ENCODE measurements at regions not wholly inside any gene's neighbourhood (a gene's known extent, or its start where the extent isn't known, plus 50 kb on each side); places are given as distances from the start of the nearest gene placed in this dataset.

GRCh38 chr3:139839659-139840058 is 95.3 kb upstream of the CLSTN2 start:
- no peak overlapping the region for H3K27ac ChIP-seq (ENCODE audit: low read length)
- no peaks in the 10 kb centered on the region for H3K4me1 ChIP-seq (ENCODE audit: insufficient read depth, low read length)
- H3K4me3 ChIP-seq (ENCODE audit: low read depth in 1 of 2, low read length in 2 of 2): no peak overlapping the region
- H3K4me2 ChIP-seq (ENCODE audit: insufficient read depth, low read length): no peak overlapping the region
- H3K79me2 ChIP-seq (ENCODE audit: insufficient read depth, low read length): no peaks in the 10 kb centered on the region
- no peaks in the 10 kb centered on the region for H3K27me3 ChIP-seq (ENCODE audit: insufficient read depth, low read length, poor library complexity)
- H3K9ac ChIP-seq (ENCODE audit: low read depth, low read length): no peak overlapping the region
- no peaks in the 10 kb centered on the region for H3K9me3 ChIP-seq (ENCODE audit: insufficient read depth, low read length, severe bottlenecking)
- H2AFZ ChIP-seq (ENCODE audit: low read depth, low read length): no peak overlapping the region
- no peaks in the 10 kb centered on the region for H3K36me3 ChIP-seq (ENCODE audit: insufficient read depth, low read length)
- TF ChIP-seq EZH2 (IDR thresholded peaks at IDR 0.05; ENCODE audit: borderline replicate concordance, low read depth, low read length, severe bottlenecking): no peak
- no peaks in the 10 kb centered on the region for H4K20me1 ChIP-seq (ENCODE audit: insufficient read depth, low read length)
- ATAC-seq (ENCODE audit: insufficient read depth, low read depth) (no peak), DNase-seq (no peak)

DNA sequence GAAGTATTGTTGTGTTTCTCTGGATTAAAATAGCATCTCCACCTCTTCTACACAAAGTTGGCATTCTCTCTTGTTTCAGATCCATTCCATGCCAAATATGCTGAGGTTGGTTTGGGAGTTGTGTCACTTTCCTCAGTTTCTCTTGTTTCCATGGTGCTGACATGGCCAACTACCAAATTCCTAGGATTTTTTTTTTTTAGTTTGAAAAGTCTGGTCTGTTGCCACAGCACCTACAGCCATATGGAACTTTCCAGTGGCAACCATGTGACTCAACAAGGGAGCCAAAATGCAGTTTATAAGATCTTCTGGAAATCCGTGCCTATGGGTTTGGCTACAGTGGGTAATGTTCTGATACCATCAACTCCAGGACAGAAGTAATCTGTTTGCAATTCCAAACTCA is 96.0 kb upstream of the CLSTN2 start:
- DNase-seq: no peak
- Histone ChIP-seq H3K9me3 (ENCODE audit: insufficient read depth, low read length, severe bottlenecking) (no peaks in the 10 kb centered on the region), H2AFZ (ENCODE audit: low read depth, low read length) (no peak overlapping the region)

DNA sequence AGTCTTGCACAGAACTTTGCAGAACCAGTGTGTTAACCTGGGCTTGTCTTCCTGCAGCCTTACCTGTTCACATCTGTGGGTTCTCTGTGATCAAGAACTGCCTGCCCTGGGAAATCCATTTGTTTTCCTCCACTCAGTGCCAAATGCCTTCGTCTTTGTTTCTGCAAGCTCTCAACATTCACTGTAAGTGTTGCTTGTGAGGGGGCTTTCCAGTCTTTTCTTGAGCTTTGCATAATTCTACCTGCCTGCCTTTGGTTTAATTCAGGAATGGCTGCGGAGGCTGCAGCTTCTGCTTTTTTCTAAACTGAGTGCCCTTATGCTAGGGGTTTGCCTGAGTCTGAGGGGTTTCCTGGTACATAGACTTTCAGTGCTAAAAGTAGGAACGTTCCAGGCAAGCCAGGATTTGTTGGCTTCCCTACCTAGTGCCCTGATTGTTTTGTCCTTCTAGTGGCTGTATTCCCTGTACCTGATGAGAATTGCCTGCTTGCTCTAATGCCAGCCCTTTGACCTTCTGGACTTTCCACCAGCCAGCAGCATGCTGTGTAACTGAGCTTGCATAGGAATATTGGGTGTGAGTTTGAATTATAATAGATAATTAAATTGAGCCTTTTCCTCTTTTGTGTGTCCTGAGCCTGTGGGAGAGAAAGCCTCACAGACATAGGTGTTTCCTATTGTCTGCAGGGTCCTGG is 96.6 kb upstream of the CLSTN2 start:
- Histone ChIP-seq H2AFZ (ENCODE audit: low read depth, low read length) (no peak overlapping the region), H3K4me2 (ENCODE audit: insufficient read depth, low read length) (no peak overlapping the region), H3K4me3 (ENCODE audit: low read depth in 1 of 2, low read length in 2 of 2) (no peak overlapping the region), H3K27me3 (ENCODE audit: insufficient read depth, low read length, poor library complexity) (no peaks in the 10 kb centered on the region), H3K79me2 (ENCODE audit: insufficient read depth, low read length) (no peaks in the 10 kb centered on the region), H4K20me1 (ENCODE audit: insufficient read depth, low read length) (no peaks in the 10 kb centered on the region), H3K9me3 (ENCODE audit: insufficient read depth, low read length, severe bottlenecking) (no peaks in the 10 kb centered on the region), H3K9ac (ENCODE audit: low read depth, low read length) (no peak overlapping the region), H3K27ac (ENCODE audit: low read length) (no peak overlapping the region), H3K36me3 (ENCODE audit: insufficient read depth, low read length) (no peaks in the 10 kb centered on the region), H3K4me1 (ENCODE audit: insufficient read depth, low read length) (no peaks in the 10 kb centered on the region)
- TF ChIP-seq EZH2 (IDR thresholded peaks at IDR 0.05; ENCODE audit: borderline replicate concordance, low read depth, low read length, severe bottlenecking): no peak
- no peak for TF ChIP-seq CTCF (IDR thresholded peaks at IDR 0.05; ENCODE audit: borderline replicate concordance, extremely low read depth, low read length, poor library complexity, severe bottlenecking)
- DNase-seq (no peak), ATAC-seq (ENCODE audit: insufficient read depth, low read depth) (no peak)

More for the DNA sequence above, 96.0 kb upstream of the CLSTN2 start:
- Histone ChIP-seq H3K27me3 (ENCODE audit: insufficient read depth, low read length, poor library complexity) (no peaks in the 10 kb centered on the region), H3K79me2 (ENCODE audit: insufficient read depth, low read length) (no peaks in the 10 kb centered on the region), H3K27ac (ENCODE audit: low read length) (no peak overlapping the region), H3K4me1 (ENCODE audit: insufficient read depth, low read length) (no peaks in the 10 kb centered on the region), H4K20me1 (ENCODE audit: insufficient read depth, low read length) (no peaks in the 10 kb centered on the region), H3K4me2 (ENCODE audit: insufficient read depth, low read length) (no peak overlapping the region), H3K36me3 (ENCODE audit: insufficient read depth, low read length) (no peaks in the 10 kb centered on the region), H3K4me3 (ENCODE audit: low read depth in 1 of 2, low read length in 2 of 2) (no peak overlapping the region), H3K9ac (ENCODE audit: low read depth, low read length) (no peak overlapping the region)
- TF ChIP-seq EZH2 (IDR thresholded peaks at IDR 0.05; ENCODE audit: borderline replicate concordance, low read depth, low read length, severe bottlenecking) (no peak), CTCF (IDR thresholded peaks at IDR 0.05; ENCODE audit: borderline replicate concordance, extremely low read depth, low read length, poor library complexity, severe bottlenecking) (no peak)
- no peak for ATAC-seq (ENCODE audit: insufficient read depth, low read depth)

DNA sequence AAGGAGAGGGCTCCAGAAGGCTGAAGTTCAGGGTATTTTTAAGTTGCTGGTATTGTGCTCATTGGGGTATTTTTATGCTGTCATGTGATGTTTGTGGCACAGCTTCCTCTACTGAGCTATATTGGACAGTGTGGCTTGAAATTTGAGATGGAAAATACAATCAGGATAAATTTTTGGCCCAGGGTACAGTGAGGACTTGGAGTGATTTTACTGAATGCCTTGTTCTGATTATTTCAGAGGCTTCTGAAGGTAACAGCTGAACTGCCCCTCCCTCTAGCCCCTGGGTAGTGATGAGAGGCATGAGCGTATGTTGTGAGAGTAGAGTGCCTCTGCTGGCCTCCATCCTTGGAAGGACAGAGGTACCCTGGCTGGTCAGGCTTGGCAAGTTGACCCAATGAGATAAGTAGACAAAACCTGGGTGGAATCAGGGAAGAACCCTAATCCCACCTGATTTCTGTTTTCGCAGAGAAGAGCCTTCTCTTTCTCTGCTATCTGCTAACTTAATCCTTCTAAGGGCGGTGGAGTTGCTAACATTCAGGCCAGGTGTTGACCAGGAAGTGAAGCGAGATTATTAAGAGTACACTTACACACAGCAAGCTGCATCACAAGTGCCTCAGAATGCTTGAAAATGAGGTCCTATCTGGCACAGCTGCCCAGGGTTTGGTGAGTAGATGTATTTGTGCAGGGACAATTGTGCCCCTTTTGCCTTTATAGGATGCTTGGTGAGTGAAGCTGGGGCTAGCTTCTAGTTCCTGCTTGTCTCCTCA is 98.1 kb upstream of the CLSTN2 start:
- H3K9me3 ChIP-seq (ENCODE audit: insufficient read depth, low read length, severe bottlenecking): no peaks in the 10 kb centered on the region
- H3K4me3 ChIP-seq (ENCODE audit: low read depth in 1 of 2, low read length in 2 of 2): no peak overlapping the region
- H3K27ac ChIP-seq (ENCODE audit: low read length): no peak overlapping the region
- no peak overlapping the region for H2AFZ ChIP-seq (ENCODE audit: low read depth, low read length)
- no peak overlapping the region for H3K4me2 ChIP-seq (ENCODE audit: insufficient read depth, low read length)
- no peak for ATAC-seq (ENCODE audit: insufficient read depth, low read depth)
- H3K79me2 ChIP-seq (ENCODE audit: insufficient read depth, low read length): no peaks in the 10 kb centered on the region
- no peak for DNase-seq
- H3K4me1 ChIP-seq (ENCODE audit: insufficient read depth, low read length): no peaks in the 10 kb centered on the region
- TF ChIP-seq EZH2 (IDR thresholded peaks at IDR 0.05; ENCODE audit: borderline replicate concordance, low read depth, low read length, severe bottlenecking) (no peak), CTCF (IDR thresholded peaks at IDR 0.05; ENCODE audit: borderline replicate concordance, extremely low read depth, low read length, poor library complexity, severe bottlenecking) (no peak)
- H3K27me3 ChIP-seq (ENCODE audit: insufficient read depth, low read length, poor library complexity): peaks cover 10% of the 10 kb centered on the region
- no peaks in the 10 kb centered on the region for H4K20me1 ChIP-seq (ENCODE audit: insufficient read depth, low read length)
- H3K36me3 ChIP-seq (ENCODE audit: insufficient read depth, low read length): no peaks in the 10 kb centered on the region
- H3K9ac ChIP-seq (ENCODE audit: low read depth, low read length): no peak overlapping the region

Measured in DND-41 (cell line).